ENCODE measurements at regions not wholly inside any gene's neighbourhood (a gene's known extent, or its start where the extent isn't known, plus 50 kb on each side); places are given as distances from the start of the nearest gene placed in this dataset.

- DNase-seq (ENCODE audit: low read depth in 1 of 2, low spot score in 1 of 2), result no peak
Observed at GRCh38 chr3:124429129-124429815, 301.0 kb upstream of the UMPS start.

- no peak for DNase-seq (ENCODE audit: low read depth in 1 of 2, low spot score in 1 of 2)
Observed at GRCh38 chr3:124431331-124431994, 298.8 kb upstream of the UMPS start.

- no peak for DNase-seq (ENCODE audit: low read depth in 1 of 2, low spot score in 1 of 2)
Observed at GRCh38 chr3:124434176-124434575, 296.1 kb upstream of the UMPS start.

GRCh38 chr3:124435467-124435866 lies 294.8 kb upstream of the UMPS start:
- no peak for DNase-seq (ENCODE audit: low read depth in 1 of 2, low spot score in 1 of 2)

GRCh38 chr3:124438813-124439212 lies 291.4 kb upstream of the UMPS start:
- DNase-seq (ENCODE audit: low read depth in 1 of 2, low spot score in 1 of 2), result no peak

- DNase-seq (ENCODE audit: low read depth in 1 of 2, low spot score in 1 of 2), result no peak
Observed at GRCh38 chr3:124439603-124440002, 290.6 kb upstream of the UMPS start.

- DNase-seq (ENCODE audit: low read depth in 1 of 2, low spot score in 1 of 2), result no peak
Observed at GRCh38 chr3:124441766-124442165, 288.5 kb upstream of the UMPS start.

GRCh38 chr3:124442463-124442862 lies 287.8 kb upstream of the UMPS start:
- no peak for DNase-seq (ENCODE audit: low read depth in 1 of 2, low spot score in 1 of 2)

- no peak for DNase-seq (ENCODE audit: low read depth in 1 of 2, low spot score in 1 of 2)
Observed at GRCh38 chr3:124443446-124443845, 286.8 kb upstream of the UMPS start.

- no peak for DNase-seq (ENCODE audit: low read depth in 1 of 2, low spot score in 1 of 2)
Observed at GRCh38 chr3:124444075-124444474, 286.2 kb upstream of the UMPS start.

- no peak for DNase-seq (ENCODE audit: low read depth in 1 of 2, low spot score in 1 of 2)
Observed at GRCh38 chr3:124444896-124445295, 285.4 kb upstream of the UMPS start.

- no peak for DNase-seq (ENCODE audit: low read depth in 1 of 2, low spot score in 1 of 2)
Observed at GRCh38 chr3:124447845-124448244, 282.4 kb upstream of the UMPS start.

- DNase-seq (ENCODE audit: low read depth in 1 of 2, low spot score in 1 of 2), result no peak
Observed at GRCh38 chr3:124448954-124449353, 281.3 kb upstream of the UMPS start.

GRCh38 chr3:124450366-124450765 lies 279.9 kb upstream of the UMPS start:
- DNase-seq (ENCODE audit: low read depth in 1 of 2, low spot score in 1 of 2), result no peak

- no peak for DNase-seq (ENCODE audit: low read depth in 1 of 2, low spot score in 1 of 2)
Observed at GRCh38 chr3:124451630-124452317, 278.5 kb upstream of the UMPS start.

GRCh38 chr3:124453189-124453588 lies 277.1 kb upstream of the UMPS start:
- DNase-seq (ENCODE audit: low read depth in 1 of 2, low spot score in 1 of 2), result no peak

- no peak for DNase-seq (ENCODE audit: low read depth in 1 of 2, low spot score in 1 of 2)
Observed at GRCh38 chr3:124455891-124456290, 274.4 kb upstream of the UMPS start.

GRCh38 chr3:124456506-124456905 lies 273.7 kb upstream of the UMPS start:
- DNase-seq (ENCODE audit: low read depth in 1 of 2, low spot score in 1 of 2), result no peak

GRCh38 chr3:124459678-124460077 lies 270.6 kb upstream of the UMPS start:
- no peak for DNase-seq (ENCODE audit: low read depth in 1 of 2, low spot score in 1 of 2)

GRCh38 chr3:124461126-124461525 lies 269.1 kb upstream of the UMPS start:
- DNase-seq (ENCODE audit: low read depth in 1 of 2, low spot score in 1 of 2), result no peak

- DNase-seq (ENCODE audit: low read depth in 1 of 2, low spot score in 1 of 2), result no peak
Observed at GRCh38 chr3:124461838-124462632, 268.2 kb upstream of the UMPS start.

GRCh38 chr3:124463234-124463633 lies 267.0 kb upstream of the UMPS start:
- no peak for DNase-seq (ENCODE audit: low read depth in 1 of 2, low spot score in 1 of 2)

Data from activated T-helper 1 cell treated with anti-CD3 and anti-CD28 coated beads, Interleukin-2, amount 50 U/mL, for 16 hours (primary cell).